Activated CD8-positive, alpha-beta memory T cell treated with anti-CD3 and anti-CD28 coated beads for 1 hour (primary cell): ENCODE measurements at regions not wholly inside any gene's neighbourhood (a gene's known extent, or its start where the extent isn't known, plus 50 kb on each side); places are given as distances from the start of the nearest gene placed in this dataset.

Experiments
- DNase-seq, 2 donors: peaks; one replicate each; pipeline ENCODE4 v3.0.0-alpha.2; 2020; ENCODE audit warnings: low read depth in 1 of 2; ENCODE audit errors: extremely low read depth in 1 of 2

DNA sequence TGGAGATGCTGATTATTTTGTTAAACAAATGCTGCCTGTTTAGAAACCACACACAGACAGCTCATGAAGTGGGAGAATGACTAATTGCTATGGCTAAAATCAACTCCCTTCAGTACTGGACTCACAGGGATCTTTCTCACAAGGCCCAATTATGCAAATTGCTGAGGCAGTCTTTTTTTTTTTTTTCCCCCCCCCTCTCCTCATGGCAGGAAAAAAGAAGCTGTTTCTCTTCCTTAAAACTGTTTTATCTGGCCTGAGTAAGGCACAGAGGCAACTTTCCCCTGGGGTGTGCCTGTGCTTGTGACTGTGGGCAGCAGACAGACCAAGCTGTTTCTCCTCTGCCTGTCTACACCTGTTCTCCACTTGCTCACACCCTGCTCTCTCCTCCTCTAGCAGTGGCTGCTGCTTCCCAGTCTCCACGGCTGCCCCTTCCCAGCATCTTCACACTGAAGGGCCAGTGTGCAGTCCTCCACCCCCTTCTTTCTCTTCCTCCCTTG, 65.4 kb upstream of the STEAP1B start:
- no peak for DNase-seq

- no peak for DNase-seq
These were observed 64.6 kb upstream of the STEAP1B start for GRCh38 chr7:22564511-22565045.

- DNase-seq, result no peak
These were observed 63.7 kb upstream of the STEAP1B start for GRCh38 chr7:22563621-22564241.

- no peak for DNase-seq
These were observed 63.1 kb upstream of the STEAP1B start for GRCh38 chr7:22563032-22563501.

DNA sequence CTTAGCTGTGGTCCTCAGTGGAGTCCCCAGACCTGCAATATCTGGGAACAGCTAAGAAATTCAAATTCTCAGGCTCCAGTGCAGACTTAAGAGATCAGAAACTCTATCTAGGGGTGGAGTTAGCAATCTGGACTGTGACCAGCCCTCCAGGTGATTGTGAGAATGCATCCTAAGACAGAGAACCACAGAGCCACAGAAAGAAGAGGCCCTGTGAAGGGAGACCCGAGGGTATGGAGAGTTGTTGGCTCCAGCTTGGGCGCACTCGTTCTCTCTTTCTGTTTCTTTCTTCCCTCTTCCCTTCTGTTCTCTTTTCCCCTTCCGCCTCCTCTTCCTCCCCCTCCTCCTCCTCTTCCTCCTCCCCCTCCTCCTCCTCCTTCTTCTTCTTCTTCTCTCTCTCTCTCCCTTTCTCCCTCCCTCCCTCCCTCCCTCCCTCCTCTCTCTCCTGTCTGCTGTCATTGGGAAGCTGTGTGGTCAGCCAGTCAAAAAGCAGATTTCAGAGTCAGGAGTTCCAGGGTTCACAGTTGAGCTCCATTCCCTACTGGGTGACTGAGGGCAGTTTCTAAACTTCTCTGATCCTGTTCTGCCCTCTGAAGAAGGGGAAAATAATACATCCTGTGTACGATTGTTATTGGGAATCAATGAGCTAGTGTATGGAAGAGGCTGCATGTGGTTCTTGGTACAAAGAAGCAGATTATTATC, 62.1 kb upstream of the STEAP1B start:
- DNase-seq, result no peak

DNA sequence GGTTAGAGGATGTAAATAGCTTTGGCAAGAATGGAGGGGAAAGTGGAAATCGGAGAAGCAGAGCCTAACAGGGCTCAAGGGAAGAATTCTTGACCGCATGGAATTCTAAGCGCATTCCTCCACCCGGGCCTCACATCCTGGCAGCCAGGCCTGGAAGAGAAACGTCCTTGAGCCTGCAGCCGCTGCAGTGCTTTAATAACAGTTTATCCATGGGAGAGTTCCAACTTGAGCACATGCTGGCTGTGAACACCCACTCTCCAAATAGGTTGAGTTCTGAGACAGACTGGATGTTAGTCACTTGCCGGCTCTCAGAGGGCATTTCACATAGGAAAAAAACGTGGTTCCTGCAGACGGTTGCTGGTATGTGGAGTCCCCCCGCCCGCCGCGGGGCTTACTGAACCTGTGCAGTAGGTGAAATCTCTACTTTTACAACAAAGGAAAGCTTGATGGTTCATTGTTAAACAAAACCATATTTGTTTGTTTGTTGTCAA, 61.4 kb upstream of the STEAP1B start:
- DNase-seq, result no peak

GRCh38 chr7:22559829-22560489, 60.0 kb upstream of the STEAP1B start:
- DNase-seq, result peak; percentile 10 to 19

- no peak for DNase-seq
These were observed 57.2 kb upstream of the STEAP1B start for GRCh38 chr7:22557167-22557566.

GRCh38 chr7:22555476-22555875, 55.5 kb upstream of the STEAP1B start:
- DNase-seq, result no peak

GRCh38 chr7:22554184-22554583, 54.2 kb upstream of the STEAP1B start:
- DNase-seq, result no peak

DNA sequence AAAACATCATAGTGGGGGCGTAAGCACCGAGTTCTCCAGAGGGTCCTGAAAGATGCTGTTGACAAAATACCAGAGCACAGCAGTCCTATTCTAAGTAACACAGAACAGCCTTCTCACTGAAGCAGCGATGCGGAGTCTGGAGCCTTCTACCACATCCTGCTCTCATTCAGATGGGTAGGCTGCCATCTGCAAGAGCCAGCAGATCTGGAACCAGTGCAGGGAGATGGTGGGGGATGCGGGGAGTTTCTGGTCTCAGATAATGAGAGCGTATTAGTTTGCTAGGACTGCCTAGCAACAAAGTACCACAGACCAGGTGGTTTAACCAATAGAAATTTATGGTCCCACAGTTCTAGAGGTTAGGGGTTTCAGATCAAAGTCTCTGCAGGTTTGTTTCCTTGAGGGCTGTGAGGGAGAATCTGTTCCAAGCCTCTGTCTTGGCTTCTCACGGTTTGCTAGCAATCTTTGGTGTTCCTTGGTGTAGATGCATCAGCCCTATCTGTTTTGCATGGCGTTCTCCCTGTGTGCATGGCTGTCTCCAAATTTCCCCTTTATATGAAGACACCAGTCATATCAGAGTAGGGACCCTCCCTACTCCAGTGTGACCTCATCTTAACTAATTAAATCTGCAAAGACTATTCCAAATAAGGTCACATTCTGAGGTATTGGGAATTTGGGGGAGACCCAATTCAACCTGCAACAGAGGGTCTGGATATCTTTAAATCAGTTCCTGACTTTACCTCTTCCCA, 52.0 kb upstream of the STEAP1B start:
- no peak for DNase-seq

GRCh38 chr7:22550514-22551030, 50.6 kb upstream of the STEAP1B start:
- DNase-seq, result no peak

- no peak for DNase-seq
These were observed 49.9 kb upstream of the STEAP1B start for GRCh38 chr7:22549667-22550513.
